ENCODE measurements at regions not wholly inside any gene's neighbourhood (a gene's known extent, or its start where the extent isn't known, plus 50 kb on each side); places are given as distances from the start of the nearest gene placed in this dataset.

DNA sequence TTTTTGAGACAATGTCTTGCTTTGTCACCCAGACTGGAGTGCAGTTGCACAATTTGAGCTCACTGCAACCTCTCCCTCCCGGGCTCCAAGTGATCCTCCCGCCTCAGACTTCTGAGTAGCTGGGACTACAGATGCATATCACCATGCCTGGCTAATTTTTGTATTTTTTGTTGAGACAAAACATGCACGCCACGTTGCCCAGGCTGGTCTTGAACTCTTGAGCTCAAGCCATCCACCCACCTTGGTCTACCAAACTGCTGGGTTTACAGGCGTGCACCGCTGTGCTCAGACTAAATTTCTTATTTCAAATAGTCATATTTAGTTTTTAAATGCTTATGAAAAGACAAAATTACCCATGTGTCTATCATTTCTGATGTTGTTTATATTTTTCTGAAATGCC is 2324.1 kb downstream of the MAT2B start:
- H3K27me3 ChIP-seq (ENCODE audit: low read length): no peaks in the 10 kb centered on the region
- no peaks in the 10 kb centered on the region for H4K20me1 ChIP-seq (ENCODE audit: low read depth, low read length)
- no peak overlapping the region for H3K4me2 ChIP-seq (ENCODE audit: low read depth, low read length, poor library complexity, severe bottlenecking)
- no peaks in the 10 kb centered on the region for H3K36me3 ChIP-seq (ENCODE audit: low read length)
- H3K27ac ChIP-seq (ENCODE audit: low read depth, low read length): no peak overlapping the region
- no peaks in the 10 kb centered on the region for H3K9me2 ChIP-seq (replicated peaks; ENCODE audit: insufficient read depth, low read length)
- H3K9ac ChIP-seq (ENCODE audit: low read length): no peak overlapping the region
- H3F3A ChIP-seq (ENCODE audit: insufficient read depth): no peaks in the 10 kb centered on the region
- H2AFZ ChIP-seq (ENCODE audit: low read depth, low read length, severe bottlenecking): no peak overlapping the region
- no peaks in the 10 kb centered on the region for H3K79me2 ChIP-seq (ENCODE audit: insufficient read depth, low read length)
- H3K4me3 ChIP-seq (ENCODE audit: insufficient read depth, low read length, poor library complexity, severe bottlenecking): no peak overlapping the region
- no peak for TF ChIP-seq EZH2phosphoT487 (conservative IDR thresholded peaks at IDR 0.05; ENCODE audit: low read length)
- TF ChIP-seq, protein P1, sequence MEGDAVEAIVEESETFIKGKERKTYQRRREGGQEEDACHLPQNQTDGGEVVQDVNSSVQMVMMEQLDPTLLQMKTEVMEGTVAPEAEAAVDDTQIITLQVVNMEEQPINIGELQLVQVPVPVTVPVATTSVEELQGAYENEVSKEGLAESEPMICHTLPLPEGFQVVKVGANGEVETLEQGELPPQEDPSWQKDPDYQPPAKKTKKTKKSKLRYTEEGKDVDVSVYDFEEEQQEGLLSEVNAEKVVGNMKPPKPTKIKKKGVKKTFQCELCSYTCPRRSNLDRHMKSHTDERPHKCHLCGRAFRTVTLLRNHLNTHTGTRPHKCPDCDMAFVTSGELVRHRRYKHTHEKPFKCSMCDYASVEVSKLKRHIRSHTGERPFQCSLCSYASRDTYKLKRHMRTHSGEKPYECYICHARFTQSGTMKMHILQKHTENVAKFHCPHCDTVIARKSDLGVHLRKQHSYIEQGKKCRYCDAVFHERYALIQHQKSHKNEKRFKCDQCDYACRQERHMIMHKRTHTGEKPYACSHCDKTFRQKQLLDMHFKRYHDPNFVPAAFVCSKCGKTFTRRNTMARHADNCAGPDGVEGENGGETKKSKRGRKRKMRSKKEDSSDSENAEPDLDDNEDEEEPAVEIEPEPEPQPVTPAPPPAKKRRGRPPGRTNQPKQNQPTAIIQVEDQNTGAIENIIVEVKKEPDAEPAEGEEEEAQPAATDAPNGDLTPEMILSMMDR (IDR thresholded peaks at IDR 0.05; ENCODE audit: insufficient read depth, low read length, poor library complexity, severe bottlenecking): no peak
- no peaks in the 10 kb centered on the region for H3K9me3 ChIP-seq (ENCODE audit: insufficient read depth, low read length)

- H3K27ac ChIP-seq (ENCODE audit: low read depth, low read length): no peak overlapping the region
- no peaks in the 10 kb centered on the region for H3F3A ChIP-seq (ENCODE audit: insufficient read depth)
- H3K36me3 ChIP-seq (ENCODE audit: low read length): no peaks in the 10 kb centered on the region
- no peaks in the 10 kb centered on the region for H4K20me1 ChIP-seq (ENCODE audit: low read depth, low read length)
- no peak overlapping the region for H2AFZ ChIP-seq (ENCODE audit: low read depth, low read length, severe bottlenecking)
- no peak overlapping the region for H3K4me2 ChIP-seq (ENCODE audit: low read depth, low read length, poor library complexity, severe bottlenecking)
- H3K79me2 ChIP-seq (ENCODE audit: insufficient read depth, low read length): no peaks in the 10 kb centered on the region
- no peaks in the 10 kb centered on the region for H3K9me3 ChIP-seq (ENCODE audit: insufficient read depth, low read length)
- TF ChIP-seq EZH2phosphoT487 (conservative IDR thresholded peaks at IDR 0.05; ENCODE audit: low read length): no peak
- TF ChIP-seq, protein P1 (IDR thresholded peaks at IDR 0.05; ENCODE audit: insufficient read depth, low read length, poor library complexity, severe bottlenecking): no peak
- no peaks in the 10 kb centered on the region for H3K27me3 ChIP-seq (ENCODE audit: low read length)
- no peak overlapping the region for H3K9ac ChIP-seq (ENCODE audit: low read length)
- H3K4me3 ChIP-seq (ENCODE audit: insufficient read depth, low read length, poor library complexity, severe bottlenecking): no peak overlapping the region
- no peaks in the 10 kb centered on the region for H3K9me2 ChIP-seq (replicated peaks; ENCODE audit: insufficient read depth, low read length)
Measured at GRCh38 chr5:165834891-165835290, 2329.5 kb downstream of the MAT2B start.

DNA sequence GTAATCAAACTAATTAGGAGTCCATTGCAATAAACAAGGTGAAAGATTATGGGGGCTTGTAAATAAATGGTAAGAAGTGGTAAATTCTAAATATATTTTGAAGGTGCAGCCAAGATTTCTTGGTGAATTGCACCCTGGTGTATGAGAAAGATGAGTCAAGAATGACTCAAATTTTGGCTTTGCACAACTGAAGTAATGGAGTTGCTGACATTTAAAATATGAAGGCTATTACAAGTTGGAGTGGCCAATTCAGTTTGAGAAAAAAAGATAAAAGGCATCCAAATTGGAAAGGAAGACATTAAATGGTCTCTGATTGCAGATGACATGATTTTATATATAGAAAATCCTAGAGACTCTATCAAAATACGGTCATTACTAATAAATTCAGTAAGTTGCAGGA is 2330.6 kb downstream of the MAT2B start:
- Histone ChIP-seq H3K9me3 (ENCODE audit: insufficient read depth, low read length) (no peaks in the 10 kb centered on the region), H3K4me2 (ENCODE audit: low read depth, low read length, poor library complexity, severe bottlenecking) (no peak overlapping the region), H3K9ac (ENCODE audit: low read length) (no peak overlapping the region), H3K9me2 (replicated peaks; ENCODE audit: insufficient read depth, low read length) (no peaks in the 10 kb centered on the region), H3K27me3 (ENCODE audit: low read length) (no peaks in the 10 kb centered on the region), H3K4me3 (ENCODE audit: insufficient read depth, low read length, poor library complexity, severe bottlenecking) (no peak overlapping the region), H2AFZ (ENCODE audit: low read depth, low read length, severe bottlenecking) (no peak overlapping the region), H3F3A (ENCODE audit: insufficient read depth) (no peaks in the 10 kb centered on the region), H3K27ac (ENCODE audit: low read depth, low read length) (no peak overlapping the region), H4K20me1 (ENCODE audit: low read depth, low read length) (no peaks in the 10 kb centered on the region), H3K79me2 (ENCODE audit: insufficient read depth, low read length) (no peaks in the 10 kb centered on the region), H3K36me3 (ENCODE audit: low read length) (no peaks in the 10 kb centered on the region)
- TF ChIP-seq, protein P1 (IDR thresholded peaks at IDR 0.05; ENCODE audit: insufficient read depth, low read length, poor library complexity, severe bottlenecking): no peak
- no peak for TF ChIP-seq EZH2phosphoT487 (conservative IDR thresholded peaks at IDR 0.05; ENCODE audit: low read length)

All from SU-DHL-6 (cell line).